SHP77 treated with DMSO at 0.1 percent for 48 hours (cell line): ENCODE measurements at regions not wholly inside any gene's neighbourhood (a gene's known extent, or its start where the extent isn't known, plus 50 kb on each side); places are given as distances from the start of the nearest gene placed in this dataset.
"Not testable (repeated sequence)": the region's sequence is repeated elsewhere in the genome, so short reads cannot be mapped to it uniquely, and the experiment has no call there.

Experiments
- DNase-seq: peaks from one replicate; lab custom pipeline; 2025; lab: John Stamatoyannopoulos, UW

GRCh38 chr3:160097478-160097877, 108.8 kb downstream of the IL12A start:
- DNase-seq: no peak

GRCh38 chr3:160098261-160098908, 109.8 kb downstream of the IL12A start:
- no peak for DNase-seq

- no peak for DNase-seq
These were observed 110.4 kb downstream of the IL12A start for GRCh38 chr3:160098926-160099626.

GRCh38 chr3:160099834-160100233, 111.2 kb downstream of the IL12A start:
- DNase-seq: no peak

- no peak for DNase-seq
These were observed 112.0 kb downstream of the IL12A start for GRCh38 chr3:160100610-160101009.

- DNase-seq: not testable (repeated sequence)
These were observed 113.4 kb downstream of the IL12A start for GRCh38 chr3:160102001-160102400.

GRCh38 chr3:160103397-160103796, 114.8 kb downstream of the IL12A start:
- DNase-seq: no peak

GRCh38 chr3:160105907-160106584, 117.4 kb downstream of the IL12A start:
- DNase-seq: no peak

- DNase-seq: no peak
These were observed 118.0 kb upstream of the C3orf80 start for GRCh38 chr3:160106905-160107861.

- no peak for DNase-seq
These were observed 116.9 kb upstream of the C3orf80 start for GRCh38 chr3:160108362-160108761.

- DNase-seq: no peak
These were observed 112.7 kb upstream of the C3orf80 start for GRCh38 chr3:160112481-160112880.

GRCh38 chr3:160112996-160113395, 112.2 kb upstream of the C3orf80 start:
- no peak for DNase-seq

- no peak for DNase-seq
These were observed 110.7 kb upstream of the C3orf80 start for GRCh38 chr3:160114355-160114995.

GRCh38 chr3:160115387-160115786, 109.8 kb upstream of the C3orf80 start:
- DNase-seq: no peak

GRCh38 chr3:160124224-160124623, 101.0 kb upstream of the C3orf80 start:
- DNase-seq: no peak

- no peak for DNase-seq
These were observed 100.0 kb upstream of the C3orf80 start for GRCh38 chr3:160125258-160125657.

GRCh38 chr3:160126051-160126450, 99.2 kb upstream of the C3orf80 start:
- no peak for DNase-seq

- no peak for DNase-seq
These were observed 98.5 kb upstream of the C3orf80 start for GRCh38 chr3:160126761-160127160.

GRCh38 chr3:160127308-160127707, 97.9 kb upstream of the C3orf80 start:
- no peak for DNase-seq

GRCh38 chr3:160128056-160128455, 97.2 kb upstream of the C3orf80 start:
- no peak for DNase-seq

- DNase-seq: no peak
These were observed 95.7 kb upstream of the C3orf80 start for GRCh38 chr3:160129459-160130061.
